ENCODE measurements at regions not wholly inside any gene's neighbourhood (a gene's known extent, or its start where the extent isn't known, plus 50 kb on each side); places are given as distances from the start of the nearest gene placed in this dataset.

GRCh38 chr1:30125821-30126170, 597.6 kb downstream of the MATN1 start:
- TF ChIP-seq POLR2AphosphoS5 (IDR thresholded peaks at IDR 0.05; ENCODE audit: low read depth, low read length): no peak
- TF ChIP-seq TAF1 (IDR thresholded peaks at IDR 0.05; ENCODE audit: low read depth, low read length): no peak
- TF ChIP-seq PAX5 (IDR thresholded peaks at IDR 0.05; ENCODE audit: insufficient read depth, low read length, severe bottlenecking): no peak
- TF ChIP-seq POLR2A (IDR thresholded peaks at IDR 0.05; ENCODE audit: low read depth, low read length): no peak
